ENCODE measurements at regions not wholly inside any gene's neighbourhood (a gene's known extent, or its start where the extent isn't known, plus 50 kb on each side); places are given as distances from the start of the nearest gene placed in this dataset.

GRCh38 chr16:63080746-63081145 is 1044.5 kb upstream of the CDH8 start (continued):
- TF ChIP-seq SRF (IDR thresholded peaks at IDR 0.05; ENCODE audit: low read depth in 2 of 2, low read length in 2 of 2) = no peak

- 5% methylated on average over 4 of the region's 4 CpGs for WGBS (ENCODE audit: insufficient coverage, insufficient replicate concordance, low lambda C conversion rate, missing lambda C conversion rate)
- in situ Hi-C loops (cut with MboI) = no loop called here
- H4K20me1 ChIP-seq (ENCODE audit: control insufficient read depth, insufficient read depth) = no peaks in the 10 kb centered on the region
- H3K9me3 ChIP-seq (replicated peaks; ENCODE audit: control insufficient read depth, insufficient read depth, low read length) = no peaks in the 10 kb centered on the region
- H3K9ac ChIP-seq (ENCODE audit: control insufficient read depth, insufficient read depth, low read length) = no peak overlapping the region
- SMC1A ChIA-PET (ENCODE audit: uncharacterized antibody, unreplicated experiment) = no interaction called here
- DNase-seq (ENCODE audit: low read depth, low spot score) (no peak), FAIRE-seq (no peak), ATAC-seq (no peak)
- CTCF ChIA-PET = no interaction called here
- H3K4me1 ChIP-seq (ENCODE audit: control insufficient read depth, insufficient read depth, low read length) = no peaks in the 10 kb centered on the region
- no peaks in the 10 kb centered on the region for H3K36me3 ChIP-seq (ENCODE audit: control insufficient read depth in 2 of 2, insufficient read depth in 2 of 2, low read length in 1 of 2)
- H3K27me3 ChIP-seq (replicated peaks in 1 of 2; ENCODE audit: control insufficient read depth in 2 of 2, insufficient read depth in 2 of 2, low read length in 1 of 2) = no peaks in the 10 kb centered on the region
- POLR2A ChIA-PET = no interaction called here
- no TSS peak for BruUV-seq (replicated peaks)
- RAD21 ChIA-PET (ENCODE audit: unreplicated experiment) = no interaction called here
- no peak overlapping the region for H3K27ac ChIP-seq (ENCODE audit: control insufficient read depth, insufficient read depth)
- no peak overlapping the region for H3K4me3 ChIP-seq
- intact Hi-C loops (cut with micrococcal nuclease; ENCODE audit: unreplicated experiment) = no loop called here
- H2AFZ ChIP-seq (ENCODE audit: control insufficient read depth, low read depth, low read length) = no peak overlapping the region
- H3K79me2 ChIP-seq (ENCODE audit: control insufficient read depth, insufficient read depth, low read length) = no peaks in the 10 kb centered on the region
- no peak overlapping the region for H3K4me2 ChIP-seq (ENCODE audit: control insufficient read depth, insufficient read depth)
- TF ChIP-seq ZNF207 (IDR thresholded peaks at IDR 0.05; ENCODE audit: borderline replicate concordance) (no peak), SREBF1 (IDR thresholded peaks at IDR 0.05; ENCODE audit: low read length) (no peak), FOS (IDR thresholded peaks at IDR 0.05; ENCODE audit: borderline replicate concordance, extremely low read depth, insufficient read length) (no peak), RAD51 (IDR thresholded peaks at IDR 0.05) (no peak), KLF5 (IDR thresholded peaks at IDR 0.05; ENCODE audit: partially characterized antibody) (no peak), MEF2B (IDR thresholded peaks at IDR 0.05; ENCODE audit: partially characterized antibody, poor library complexity, severe bottlenecking) (no peak), WRNIP1 (IDR thresholded peaks at IDR 0.05; ENCODE audit: borderline replicate concordance, low read depth, low read length) (no peak), REST (IDR thresholded peaks at IDR 0.05; ENCODE audit: low read depth, low read length) (no peak), SMAD5 (IDR thresholded peaks at IDR 0.05; ENCODE audit: low read depth) (no peak), HDAC6 (IDR thresholded peaks at IDR 0.05; ENCODE audit: unreplicated experiment) (no peak), STAT1 (conservative IDR thresholded peaks at IDR 0.05) (no peak), KAT2A (conservative IDR thresholded peaks at IDR 0.05; ENCODE audit: control insufficient read depth, low read depth, low read length) (no peak), E4F1 (IDR thresholded peaks at IDR 0.05; ENCODE audit: borderline replicate concordance, partially characterized antibody) (no peak), GABPA (IDR thresholded peaks at IDR 0.05; ENCODE audit: low read depth) (no peak), SUPT20H (IDR thresholded peaks at IDR 0.05; ENCODE audit: borderline replicate concordance, control insufficient read depth, low read depth, low read length) (no peak), PML (IDR thresholded peaks at IDR 0.05; ENCODE audit: low read length) (no peak)
These were observed 1032.8 kb upstream of the CDH8 start for GRCh38 chr16:63069047-63069446.
